NCI-H748 (cell line): ENCODE measurements at regions not wholly inside any gene's neighbourhood (a gene's known extent, or its start where the extent isn't known, plus 50 kb on each side); places are given as distances from the start of the nearest gene placed in this dataset.

Source experiments
- DNase-seq: peaks from one replicate; lab custom pipeline; 2025; ENCODE audit not compliant: unreplicated experiment; lab: John Stamatoyannopoulos, UW

DNA sequence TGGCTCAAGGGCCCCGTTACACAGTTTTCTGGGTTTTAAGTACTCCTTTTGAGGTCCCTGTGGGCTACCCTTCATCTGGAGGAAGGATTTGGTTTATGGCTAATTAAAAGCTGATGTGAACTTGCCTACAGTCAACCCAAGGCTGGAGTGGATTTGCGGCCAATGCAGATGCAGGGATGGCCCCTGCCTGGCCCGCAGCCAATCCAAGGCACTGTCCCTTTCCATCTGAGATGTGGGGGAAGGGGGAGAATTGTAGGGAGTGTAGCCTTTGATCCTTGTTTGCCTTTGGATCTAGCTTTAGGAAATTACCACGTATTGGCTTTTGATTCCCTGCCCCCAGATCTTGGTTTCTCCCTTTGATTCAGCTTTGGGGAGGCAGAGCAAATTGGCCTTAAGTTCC lies 128.0 kb upstream of the GGTLC1 start:
- no peak for DNase-seq

DNA sequence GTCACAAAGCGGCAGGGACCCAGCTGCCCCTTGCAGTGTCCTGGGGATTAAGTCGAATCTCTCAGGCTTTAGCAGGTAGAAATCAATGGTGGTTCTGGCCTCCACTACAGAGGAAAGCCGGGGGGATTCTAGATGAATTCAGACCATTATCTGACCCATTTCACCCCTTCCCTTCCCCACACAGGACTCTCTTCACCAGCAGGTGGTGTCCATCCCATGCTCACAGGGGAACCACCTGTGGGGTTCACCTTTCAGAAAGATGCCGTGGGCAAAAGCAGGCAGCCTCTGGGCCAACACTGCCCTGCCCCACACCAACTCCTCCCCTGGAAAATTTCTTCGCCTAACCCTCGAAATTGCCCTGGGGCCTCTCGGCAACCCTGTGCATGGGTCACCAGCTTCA lies 123.8 kb upstream of the GGTLC1 start:
- DNase-seq: no peak

DNA sequence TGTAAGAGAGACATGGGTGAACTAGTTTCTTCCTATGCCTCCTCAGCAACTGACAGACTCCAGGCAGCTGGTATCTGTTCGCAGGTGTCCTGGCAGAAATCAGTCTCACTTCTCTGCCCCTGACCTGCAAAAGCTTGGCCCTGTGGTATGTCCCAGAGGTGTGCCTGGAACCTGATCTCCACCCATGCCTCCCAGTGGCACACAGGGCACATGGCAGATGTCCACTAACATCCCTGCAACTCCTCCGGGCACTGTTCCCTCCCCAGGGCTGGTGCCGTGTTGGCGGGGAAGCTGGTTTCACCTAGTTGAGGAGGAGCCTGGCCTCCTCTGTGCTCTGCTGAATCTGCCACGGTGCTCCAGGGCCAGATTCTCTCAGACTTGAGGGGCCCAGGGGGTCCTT lies 123.3 kb upstream of the GGTLC1 start:
- no peak for DNase-seq

DNA sequence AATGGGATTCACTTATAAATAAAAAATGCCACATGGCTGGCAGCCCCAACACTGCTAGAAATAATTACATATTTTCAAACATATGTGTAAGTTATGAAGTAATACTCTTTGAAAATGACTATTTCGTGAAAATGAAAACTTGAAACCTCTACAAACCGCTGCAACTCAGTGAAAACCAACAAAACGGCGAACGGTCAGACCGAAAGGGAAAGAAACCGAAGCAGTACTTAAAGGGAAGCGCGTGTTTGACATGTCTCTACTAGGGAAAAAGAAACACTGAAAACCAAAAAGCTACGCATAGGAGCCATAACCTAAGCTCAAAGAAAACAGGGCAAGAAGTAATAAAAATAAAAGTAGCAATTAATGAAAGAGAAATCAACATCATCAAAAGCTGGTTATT lies 121.0 kb upstream of the GGTLC1 start:
- no peak for DNase-seq

DNA sequence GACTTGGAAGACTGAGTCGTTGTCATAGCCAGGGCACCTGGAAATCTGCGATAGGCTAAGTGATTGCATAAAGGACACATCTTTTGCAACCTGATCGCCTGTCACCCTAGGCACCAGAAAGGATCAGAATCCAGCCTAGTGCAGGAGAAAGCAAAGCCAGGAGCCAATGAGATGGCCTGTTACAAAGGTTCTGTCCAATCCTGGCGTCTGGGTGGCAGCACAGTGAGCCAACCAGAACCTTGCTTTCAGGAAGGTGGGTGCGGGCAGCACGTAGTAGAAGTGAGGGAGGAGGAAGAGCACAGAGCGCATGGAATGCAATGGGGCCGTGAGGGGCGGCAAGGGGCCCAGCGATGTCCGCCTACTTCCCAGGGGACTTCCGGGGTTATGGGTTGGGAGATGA lies 120.4 kb upstream of the GGTLC1 start:
- no peak for DNase-seq

DNA sequence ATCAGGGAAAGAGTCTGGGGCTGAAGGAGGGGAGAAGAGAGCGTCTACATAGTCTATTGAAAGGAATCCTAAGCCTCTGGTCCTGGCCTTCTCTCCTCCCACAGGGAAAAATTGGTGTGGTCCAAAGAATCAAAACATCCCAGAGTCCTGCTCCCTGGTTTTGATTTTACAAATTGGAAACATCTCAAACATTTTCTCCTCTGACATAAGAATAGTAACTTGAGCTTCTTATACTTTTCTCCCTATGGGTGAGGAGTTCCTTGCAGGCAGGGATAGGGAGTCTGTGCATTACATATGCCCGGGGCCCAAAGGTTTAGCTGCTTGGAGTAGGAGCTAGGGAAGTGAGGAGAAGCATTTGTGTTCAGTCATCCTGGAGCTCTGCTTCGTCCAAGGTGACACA lies 120.0 kb upstream of the GGTLC1 start:
- no peak for DNase-seq

DNA sequence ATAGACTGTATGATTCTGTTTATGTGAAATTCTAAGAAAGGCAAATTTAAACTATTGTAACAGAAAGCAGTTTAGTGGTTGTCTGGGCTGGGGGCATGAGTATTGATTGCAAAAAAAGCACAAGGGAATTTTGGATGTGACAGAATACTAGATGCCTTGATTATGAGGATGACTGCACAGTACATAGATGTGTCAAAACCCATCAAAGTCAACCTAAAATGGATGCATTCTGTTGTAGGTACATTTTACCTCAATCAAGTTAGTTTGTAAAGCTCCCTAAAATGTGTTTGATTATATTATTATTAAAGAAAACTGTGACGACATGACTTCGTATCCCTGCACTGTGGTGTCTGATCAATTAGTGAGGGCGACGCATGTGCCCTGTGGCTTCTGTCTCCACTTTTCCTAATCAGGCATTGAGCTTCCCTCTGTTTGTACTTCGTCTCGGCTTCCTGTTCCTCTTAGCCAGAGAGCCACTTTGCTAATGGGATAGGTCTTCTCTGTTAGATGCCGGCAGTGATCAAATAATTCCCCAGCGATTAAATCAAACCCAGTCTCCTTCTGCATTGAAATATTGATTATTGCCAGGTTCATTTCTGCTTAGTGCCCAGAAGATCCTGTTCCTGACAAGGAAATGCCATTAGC lies 118.3 kb upstream of the GGTLC1 start:
- no peak for DNase-seq

DNA sequence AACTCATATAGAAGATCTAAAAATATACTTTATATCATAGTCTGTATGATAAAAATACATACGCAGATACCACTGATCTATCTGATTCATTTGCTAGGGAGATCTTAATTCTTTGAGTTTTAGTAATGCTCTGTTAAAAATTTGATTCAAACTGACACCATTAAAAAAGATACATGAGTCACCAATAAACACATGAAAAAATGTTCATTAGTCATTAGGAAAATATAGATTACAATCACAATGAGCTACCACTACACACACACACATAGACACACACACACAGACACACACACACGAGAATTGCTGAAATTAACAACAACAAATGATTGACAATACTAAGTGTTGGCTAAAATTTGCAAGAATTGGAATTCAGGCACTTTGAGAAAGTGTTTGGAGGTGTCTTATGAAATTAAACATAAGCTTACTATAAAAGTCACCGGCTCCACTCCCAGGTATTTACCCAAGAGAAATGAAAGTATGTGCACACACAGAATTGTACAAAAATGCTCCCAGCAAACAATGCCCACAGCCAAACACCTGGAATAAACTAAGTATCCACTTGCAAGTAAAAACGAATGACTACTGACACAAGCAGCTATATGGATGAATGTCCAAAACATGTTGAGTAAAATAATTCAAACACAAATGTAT lies 117.7 kb upstream of the GGTLC1 start:
- no peak for DNase-seq

DNA sequence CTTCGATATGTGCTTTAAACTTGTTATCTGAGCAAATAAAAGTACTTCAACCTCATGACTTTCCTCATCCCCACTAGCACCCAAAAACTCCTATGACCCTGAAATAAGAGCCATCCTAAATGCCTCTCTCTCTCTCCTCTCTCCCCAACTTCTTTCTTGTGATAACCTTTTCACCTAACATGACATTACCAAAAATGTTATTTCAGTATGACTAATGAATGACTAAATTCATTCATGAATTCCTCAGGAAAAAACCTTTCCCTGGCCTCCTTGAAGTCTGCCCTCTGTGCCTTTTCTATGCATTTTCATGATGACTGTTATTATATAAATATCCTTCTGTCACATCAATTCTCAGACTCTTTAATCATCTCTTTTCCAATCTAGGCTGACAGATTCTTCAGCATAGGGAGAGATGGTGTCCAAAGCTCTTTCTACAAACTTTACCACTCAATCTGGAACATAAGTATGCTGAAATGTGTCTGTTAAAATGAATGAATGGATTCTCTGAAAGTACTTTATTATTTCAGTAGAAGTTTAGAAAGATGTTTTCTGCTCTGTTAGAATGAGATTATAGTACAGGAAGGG lies 114.3 kb upstream of the GGTLC1 start:
- no peak for DNase-seq

DNA sequence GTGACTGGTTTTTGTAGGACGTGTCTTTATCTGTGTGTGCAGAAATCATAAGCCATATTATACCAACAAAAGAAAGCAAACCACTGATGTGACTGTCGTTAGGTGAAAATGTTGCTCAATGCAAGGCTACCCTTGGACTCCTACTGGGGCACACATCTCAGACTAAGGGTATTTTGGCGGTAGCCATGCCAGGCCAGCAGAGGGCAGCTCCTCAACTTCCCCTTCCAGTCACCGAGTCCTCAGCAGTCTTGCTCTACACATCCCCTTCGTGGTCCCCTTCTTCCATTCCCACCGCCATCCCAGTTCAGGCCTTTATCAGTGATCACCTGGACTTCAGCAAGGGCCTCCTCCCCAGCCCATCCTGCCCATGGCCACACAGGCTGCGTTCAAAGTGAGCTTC lies 113.7 kb upstream of the GGTLC1 start:
- DNase-seq: peak; percentile 19

DNA sequence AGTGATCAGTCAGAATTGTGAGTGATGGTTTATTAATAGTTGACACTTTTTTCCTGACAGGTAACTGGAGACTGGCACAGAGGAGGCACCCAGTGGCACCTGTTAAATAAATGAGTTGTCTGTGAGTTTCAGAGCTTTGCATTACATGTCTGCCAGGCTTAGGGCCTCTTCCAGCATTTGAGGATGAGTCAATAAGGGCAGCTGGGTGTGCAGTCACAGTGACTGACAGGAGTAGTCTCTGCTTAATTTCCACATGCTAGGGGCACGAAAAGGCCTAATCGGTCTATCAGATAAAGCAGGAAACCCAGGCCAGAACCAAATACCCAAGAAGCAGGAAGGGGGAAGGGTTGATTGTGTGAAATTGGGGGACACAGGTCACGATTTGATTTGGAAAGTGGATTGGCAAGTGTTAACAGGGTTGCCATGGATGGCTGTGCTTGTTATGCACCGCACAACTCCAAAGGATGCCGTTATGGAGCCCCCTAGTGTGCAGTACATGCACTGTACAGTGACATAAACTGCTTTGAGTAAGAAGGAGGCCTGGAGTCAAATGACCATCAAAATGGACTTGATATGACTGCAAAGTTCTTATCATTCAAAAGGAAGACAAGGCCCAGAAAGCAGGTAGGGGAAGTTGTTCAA lies 111.9 kb upstream of the GGTLC1 start:
- peak; percentile 70 for DNase-seq

DNA sequence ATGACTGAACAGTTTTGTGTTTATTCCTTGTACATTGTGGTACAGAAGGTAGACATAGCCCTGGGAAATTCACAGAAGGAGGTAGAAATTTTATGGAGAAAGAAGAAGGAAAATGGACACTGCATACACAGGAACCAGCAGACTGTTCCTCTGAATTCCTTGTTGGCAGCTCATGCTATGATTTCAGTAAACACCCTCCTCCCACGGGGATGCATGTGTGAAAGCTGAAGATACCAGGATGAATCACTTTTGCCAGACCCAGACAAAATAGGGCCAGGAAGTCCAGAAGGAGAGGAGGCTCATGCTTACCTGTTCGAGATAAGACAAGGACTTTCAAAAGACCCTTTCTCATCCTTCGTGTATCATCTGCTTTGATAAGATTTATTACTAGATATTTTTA lies 110.3 kb upstream of the GGTLC1 start:
- DNase-seq: no peak

DNA sequence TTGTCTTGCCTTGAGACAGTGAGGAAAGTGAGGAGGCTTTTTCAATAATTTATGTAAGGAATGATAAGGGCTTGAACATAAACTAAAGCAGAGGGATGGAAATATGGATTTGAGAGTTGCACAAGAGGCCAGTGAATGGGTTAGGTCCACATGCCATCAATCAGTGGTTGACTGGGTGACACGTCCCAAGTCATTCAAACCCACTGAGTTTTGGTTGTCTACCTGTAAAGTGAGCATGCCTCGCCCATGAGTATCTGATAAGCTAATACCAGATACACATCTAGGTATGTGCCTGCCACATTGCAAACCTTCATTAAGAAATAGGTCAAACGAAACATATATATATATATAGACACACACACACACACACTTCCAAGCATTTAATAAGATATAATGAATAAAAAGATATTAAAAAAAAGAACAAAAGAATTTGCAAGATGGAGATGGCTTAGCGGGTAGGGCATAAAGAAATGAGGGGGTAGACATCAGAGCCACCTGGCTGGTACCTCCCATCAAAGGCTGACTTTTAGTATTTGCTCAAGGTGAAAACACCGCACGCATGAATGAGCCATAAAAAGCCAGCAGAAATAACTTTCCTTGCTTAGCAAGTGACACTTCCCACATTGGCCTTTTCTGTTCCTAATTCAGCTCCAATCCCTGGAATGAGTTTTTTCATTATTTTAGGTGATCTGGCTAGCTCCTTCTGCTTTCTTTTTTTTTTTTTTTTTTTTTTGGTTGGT lies 109.1 kb upstream of the GGTLC1 start:
- DNase-seq: no peak

DNA sequence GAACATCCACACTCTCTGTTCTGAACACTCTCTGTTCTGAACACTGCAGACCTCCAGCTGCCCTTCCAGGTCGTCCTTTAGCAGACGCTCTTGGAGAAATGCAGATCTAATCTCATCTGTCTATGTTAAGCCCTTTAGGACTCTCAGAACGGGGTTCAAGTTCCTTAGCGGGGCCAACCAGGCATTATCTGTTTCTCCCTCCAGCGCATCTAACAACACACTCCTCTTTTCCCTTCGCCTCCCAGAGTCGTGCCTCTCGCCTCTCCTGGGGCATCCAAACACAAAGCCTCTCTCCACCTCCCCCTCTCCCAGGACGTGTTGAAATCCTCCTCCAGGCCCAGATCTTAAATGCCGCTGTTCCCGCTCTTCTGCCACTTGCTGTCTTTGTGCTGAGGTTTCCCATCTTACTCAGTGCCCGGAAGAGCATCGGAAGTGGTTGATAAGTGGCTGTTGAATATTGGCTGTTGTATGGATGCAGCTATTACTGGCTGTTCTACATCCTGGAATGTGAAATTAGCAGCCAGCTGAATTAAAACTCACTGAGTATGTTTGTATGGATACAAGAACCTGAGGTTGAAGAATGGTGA lies 108.4 kb upstream of the GGTLC1 start:
- no peak for DNase-seq

DNA sequence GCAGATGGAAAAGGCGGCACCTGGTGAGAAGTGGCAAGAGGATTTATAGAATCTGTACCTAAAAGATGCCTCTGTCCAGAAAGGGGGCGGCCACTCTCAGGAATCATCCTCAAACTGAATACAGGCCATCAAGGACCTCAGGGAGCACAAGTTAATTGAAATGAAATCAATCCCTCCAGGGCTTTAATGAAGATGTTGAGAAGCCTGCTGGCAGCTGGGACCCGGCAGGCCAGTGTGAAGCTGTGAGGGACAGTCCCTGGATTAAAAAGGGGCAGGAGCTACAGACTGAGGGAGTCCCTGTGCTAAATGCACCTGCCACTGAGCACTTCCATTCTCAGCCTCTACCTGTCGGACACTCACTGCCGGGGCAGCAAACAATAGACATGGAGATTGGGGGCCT lies 107.7 kb upstream of the GGTLC1 start:
- no peak for DNase-seq

DNA sequence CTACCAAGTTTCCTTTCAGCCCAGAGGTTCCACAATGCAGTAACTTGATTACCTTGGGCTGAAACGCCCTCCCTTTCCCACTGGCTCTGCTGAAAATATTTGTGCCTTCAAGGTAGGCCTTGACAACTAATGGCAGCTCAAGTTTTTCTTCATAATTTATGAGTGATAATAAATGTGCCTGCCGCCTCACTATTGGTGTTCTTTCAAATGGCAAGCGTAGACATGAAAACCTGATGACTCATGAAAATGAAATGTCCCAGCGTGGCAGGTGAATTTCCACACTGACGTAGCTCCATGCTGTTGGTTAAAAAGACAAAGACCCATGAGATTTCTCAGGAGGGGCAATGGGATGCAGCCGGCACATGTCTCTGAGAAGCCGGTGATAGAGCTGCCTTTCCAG lies 107.2 kb upstream of the GGTLC1 start:
- DNase-seq: no peak

DNA sequence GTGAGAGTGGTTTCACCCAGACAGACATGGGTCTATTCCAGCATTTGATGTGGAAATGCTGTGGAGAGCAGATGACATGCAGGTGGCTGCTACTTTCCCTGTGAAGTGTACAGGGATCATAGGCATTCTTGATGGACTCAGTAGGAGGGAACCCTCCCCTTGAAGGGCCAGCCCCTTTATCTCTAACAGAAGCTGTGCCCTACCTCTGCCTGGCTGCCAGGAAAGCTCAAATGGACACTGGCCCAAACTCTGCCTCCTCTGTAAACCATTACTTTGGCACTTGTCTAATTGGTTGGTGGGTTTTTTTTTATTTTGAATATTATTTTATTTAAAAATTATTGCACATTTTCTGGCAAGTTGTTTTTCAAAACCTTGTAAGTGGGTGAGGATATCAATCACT lies 106.7 kb upstream of the GGTLC1 start:
- no peak for DNase-seq

DNA sequence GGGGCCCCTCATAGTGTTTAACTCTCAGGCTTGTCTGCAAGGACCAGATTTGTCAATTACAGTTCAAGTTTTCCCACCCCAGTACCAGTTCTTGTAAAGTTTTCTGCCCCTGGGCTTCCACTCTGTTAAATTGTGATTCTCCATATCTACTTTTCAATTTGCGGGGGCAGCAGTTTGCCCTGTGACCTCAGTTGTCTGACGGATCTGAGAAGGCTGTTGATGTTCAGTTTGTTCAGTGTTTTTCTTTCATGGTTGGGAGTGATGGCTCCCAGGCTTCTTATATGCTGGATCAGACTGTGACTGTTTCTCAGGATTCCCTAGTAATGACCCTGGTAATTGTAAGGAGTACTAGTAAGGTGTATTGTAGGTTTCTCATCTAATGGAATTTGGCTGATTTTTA lies 101.0 kb upstream of the GGTLC1 start:
- no peak for DNase-seq

DNA sequence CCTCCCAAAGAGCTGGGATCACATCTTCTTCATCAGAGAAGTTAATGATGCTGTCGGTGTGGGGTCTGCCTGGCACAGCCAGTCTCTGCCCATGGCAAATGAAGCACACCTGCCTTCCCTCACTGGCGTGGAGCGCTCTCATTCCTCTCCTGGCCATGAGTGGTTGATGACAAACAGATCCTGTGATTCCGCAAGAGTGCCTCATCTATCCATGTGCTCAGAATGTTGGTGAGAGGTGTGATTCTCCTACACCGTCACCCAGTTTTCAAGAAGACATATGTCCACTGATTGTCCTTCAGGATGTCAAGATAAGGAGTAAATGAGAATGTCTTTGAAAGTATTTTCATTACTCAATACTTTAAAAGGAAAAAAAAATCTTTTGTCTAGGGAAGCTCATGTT lies 97.5 kb upstream of the GGTLC1 start:
- no peak for DNase-seq

DNA sequence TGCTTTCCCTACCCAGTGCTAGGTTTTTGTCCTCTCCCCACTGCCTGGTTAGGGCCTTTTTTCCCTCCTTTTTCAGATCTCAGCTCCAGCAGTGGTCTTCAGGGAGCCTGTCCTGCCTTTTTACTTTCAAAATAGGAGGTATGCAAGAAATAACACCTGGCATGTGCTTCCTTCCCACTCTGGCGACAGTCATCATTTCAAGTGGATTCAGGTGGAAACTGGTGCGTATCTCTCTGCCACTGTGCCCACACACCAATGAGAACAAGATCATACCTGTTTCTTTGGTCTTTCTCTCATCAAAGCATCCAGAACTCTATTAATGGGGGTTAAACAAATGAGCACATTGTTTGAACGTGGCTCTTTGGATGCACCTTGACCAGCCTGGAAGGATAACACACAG lies 95.7 kb upstream of the GGTLC1 start:
- no peak for DNase-seq

DNA sequence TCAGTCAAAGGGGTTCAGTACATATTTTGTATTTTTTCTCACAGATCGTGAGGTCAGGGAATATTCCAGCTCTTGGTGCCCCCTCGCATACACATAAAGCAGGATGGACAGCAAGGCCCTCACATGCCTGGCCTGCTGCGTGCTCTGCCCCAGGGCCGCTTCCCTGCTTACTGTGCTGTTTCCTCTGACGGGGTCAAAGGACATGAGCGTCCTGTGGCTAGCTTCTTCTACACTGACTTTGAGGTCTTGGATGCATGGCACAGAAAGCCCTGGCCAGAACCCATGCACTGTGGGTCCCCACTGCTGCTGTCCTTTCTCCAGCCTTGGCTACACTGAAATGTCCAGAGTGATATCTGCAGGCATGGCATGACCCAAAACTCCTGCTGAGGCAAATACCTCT lies 92.5 kb upstream of the GGTLC1 start:
- DNase-seq: no peak
